KOPT-K1 (cell line): ENCODE measurements at regions not wholly inside any gene's neighbourhood (a gene's known extent, or its start where the extent isn't known, plus 50 kb on each side); places are given as distances from the start of the nearest gene placed in this dataset.

Experiments
- H3K27ac ChIP-seq: fragments of 200-600 bp; sonication (generic); 2 replicates; pipeline ENCODE4 v1.5.1; 2016; ENCODE audit warnings: antibody characterized with exemption, mild to moderate bottlenecking, low read depth, low read length; ENCODE audit not compliant: poor library complexity, severe bottlenecking
- H3K36me3 ChIP-seq: fragments of 200-600 bp; sonication (generic); 2 replicates; pipeline ENCODE4 v1.5.1; 2017; ENCODE audit warnings: antibody characterized with exemption, mild to moderate bottlenecking, low read length, moderate library complexity; ENCODE audit not compliant: insufficient read depth
- H3K9me3 ChIP-seq: fragments of 200-600 bp; sonication (generic); 2 replicates; pipeline ENCODE4 v1.5.1; 2017; ENCODE audit warnings: antibody characterized with exemption, low read length, mild to moderate bottlenecking; ENCODE audit not compliant: insufficient read depth, poor library complexity, severe bottlenecking

GRCh38 chr2:234328444-234328990 lies 168.4 kb downstream of the ARL4C start:
- no peaks in the 10 kb centered on the region for H3K36me3 ChIP-seq
- no peak overlapping the region for H3K27ac ChIP-seq
- no peaks in the 10 kb centered on the region for H3K9me3 ChIP-seq

GRCh38 chr2:234326694-234327093 lies 170.2 kb downstream of the ARL4C start:
- H3K36me3 ChIP-seq, result no peaks in the 10 kb centered on the region
- no peak overlapping the region for H3K27ac ChIP-seq
- H3K9me3 ChIP-seq, result no peaks in the 10 kb centered on the region

GRCh38 chr2:234324116-234324515 lies 172.8 kb downstream of the ARL4C start:
- H3K36me3 ChIP-seq, result no peaks in the 10 kb centered on the region
- H3K9me3 ChIP-seq, result no peaks in the 10 kb centered on the region
- H3K27ac ChIP-seq, result no peak overlapping the region

GRCh38 chr2:234322766-234323465 lies 174.0 kb downstream of the ARL4C start:
- no peaks in the 10 kb centered on the region for H3K9me3 ChIP-seq
- H3K27ac ChIP-seq, result no peak overlapping the region
- H3K36me3 ChIP-seq, result no peaks in the 10 kb centered on the region

GRCh38 chr2:234320066-234320465 lies 176.8 kb downstream of the ARL4C start:
- Histone ChIP-seq H3K36me3 (no peaks in the 10 kb centered on the region), H3K27ac (no peak overlapping the region), H3K9me3 (no peaks in the 10 kb centered on the region)

- Histone ChIP-seq H3K27ac (no peak overlapping the region), H3K36me3 (no peaks in the 10 kb centered on the region), H3K9me3 (no peaks in the 10 kb centered on the region)
These were observed 178.5 kb downstream of the ARL4C start for GRCh38 chr2:234318361-234318760.

GRCh38 chr2:234313558-234313957 lies 183.3 kb downstream of the ARL4C start:
- H3K27ac ChIP-seq, result peak overlapping the region; percentile 11
- H3K36me3 ChIP-seq, result no peaks in the 10 kb centered on the region
- no peaks in the 10 kb centered on the region for H3K9me3 ChIP-seq

GRCh38 chr2:234310166-234310565 lies 186.7 kb downstream of the ARL4C start:
- Histone ChIP-seq H3K9me3 (no peaks in the 10 kb centered on the region), H3K27ac (no peak overlapping the region), H3K36me3 (no peaks in the 10 kb centered on the region)

GRCh38 chr2:234309431-234309830 lies 187.4 kb downstream of the ARL4C start:
- H3K27ac ChIP-seq, result no peak overlapping the region

GRCh38 chr2:234308813-234309195 lies 188.1 kb downstream of the ARL4C start:
- H3K36me3 ChIP-seq, result no peaks in the 10 kb centered on the region
- H3K9me3 ChIP-seq, result no peaks in the 10 kb centered on the region
- H3K27ac ChIP-seq, result no peak overlapping the region

More at GRCh38 chr2:234309431-234309830, 187.4 kb downstream of the ARL4C start:
- no peaks in the 10 kb centered on the region for H3K9me3 ChIP-seq
- H3K36me3 ChIP-seq, result no peaks in the 10 kb centered on the region

- no peaks in the 10 kb centered on the region for H3K9me3 ChIP-seq
- no peak overlapping the region for H3K27ac ChIP-seq
- H3K36me3 ChIP-seq, result no peaks in the 10 kb centered on the region
These were observed 188.6 kb downstream of the ARL4C start for GRCh38 chr2:234308073-234308812.

GRCh38 chr2:234307322-234307961 lies 189.4 kb downstream of the ARL4C start:
- Histone ChIP-seq H3K36me3 (no peaks in the 10 kb centered on the region), H3K27ac (no peak overlapping the region), H3K9me3 (no peaks in the 10 kb centered on the region)

GRCh38 chr2:234306426-234307173 lies 190.3 kb downstream of the ARL4C start:
- H3K9me3 ChIP-seq, result no peaks in the 10 kb centered on the region
- no peak overlapping the region for H3K27ac ChIP-seq
- no peaks in the 10 kb centered on the region for H3K36me3 ChIP-seq

GRCh38 chr2:234305846-234306245 lies 191.0 kb downstream of the ARL4C start:
- no peak overlapping the region for H3K27ac ChIP-seq
- H3K36me3 ChIP-seq, result no peaks in the 10 kb centered on the region
- no peaks in the 10 kb centered on the region for H3K9me3 ChIP-seq

- Histone ChIP-seq H3K27ac (no peak overlapping the region), H3K36me3 (no peaks in the 10 kb centered on the region), H3K9me3 (no peaks in the 10 kb centered on the region)
These were observed 191.9 kb downstream of the ARL4C start for GRCh38 chr2:234304950-234305349.
